ENCODE measurements at regions not wholly inside any gene's neighbourhood (a gene's known extent, or its start where the extent isn't known, plus 50 kb on each side); places are given as distances from the start of the nearest gene placed in this dataset.

- no peak for TF ChIP-seq CTCF (IDR thresholded peaks at IDR 0.05)
Measured at GRCh38 chr3:70603103-70603502, 290.7 kb upstream of the MDFIC2 start.

GRCh38 chr3:70597312-70597711 lies 284.9 kb upstream of the MDFIC2 start:
- no peak for TF ChIP-seq CTCF (IDR thresholded peaks at IDR 0.05)

- no peak for TF ChIP-seq CTCF (IDR thresholded peaks at IDR 0.05)
Measured at GRCh38 chr3:70583682-70584081, 271.2 kb upstream of the MDFIC2 start.

- no peak for TF ChIP-seq CTCF (IDR thresholded peaks at IDR 0.05)
Measured at GRCh38 chr3:70582803-70583202, 270.4 kb upstream of the MDFIC2 start.

GRCh38 chr3:70580021-70580420 lies 267.6 kb upstream of the MDFIC2 start:
- no peak for TF ChIP-seq CTCF (IDR thresholded peaks at IDR 0.05)

GRCh38 chr3:70571696-70572095 lies 259.3 kb upstream of the MDFIC2 start:
- TF ChIP-seq CTCF (IDR thresholded peaks at IDR 0.05), result no peak

GRCh38 chr3:70570584-70570983 lies 258.1 kb upstream of the MDFIC2 start:
- no peak for TF ChIP-seq CTCF (IDR thresholded peaks at IDR 0.05)

- TF ChIP-seq CTCF (IDR thresholded peaks at IDR 0.05), result no peak
Measured at GRCh38 chr3:70568626-70569025, 256.2 kb upstream of the MDFIC2 start.
